ENCODE measurements at regions not wholly inside any gene's neighbourhood (a gene's known extent, or its start where the extent isn't known, plus 50 kb on each side); places are given as distances from the start of the nearest gene placed in this dataset.
"Not testable (repeated sequence)": the region's sequence is repeated elsewhere in the genome, so short reads cannot be mapped to it uniquely, and the experiment has no call there.

- DNase-seq = not testable (repeated sequence)
Observed at GRCh38 chr5:71822065-71822464, 103.0 kb downstream of the CARTPT start.

GRCh38 chr5:71825992-71826391 is 106.9 kb downstream of the CARTPT start:
- DNase-seq = no peak

- no peak for DNase-seq
Observed at GRCh38 chr5:71828291-71829040, 109.4 kb downstream of the CARTPT start.

- DNase-seq = no peak
Observed at GRCh38 chr5:71829206-71829605, 110.1 kb downstream of the CARTPT start.

- no peak for DNase-seq
Observed at GRCh38 chr5:71830681-71831539, 111.8 kb downstream of the CARTPT start.

GRCh38 chr5:71832812-71833715 is 114.0 kb downstream of the CARTPT start:
- DNase-seq = no peak

GRCh38 chr5:71834601-71835000 is 115.5 kb downstream of the CARTPT start:
- DNase-seq = no peak

- no peak for DNase-seq
Observed at GRCh38 chr5:71836084-71836483, 117.0 kb downstream of the CARTPT start.

GRCh38 chr5:71836559-71837112 is 117.6 kb downstream of the CARTPT start:
- no peak for DNase-seq

GRCh38 chr5:71838286-71838685 is 119.2 kb downstream of the CARTPT start:
- DNase-seq = no peak

GRCh38 chr5:71839096-71839884 is 120.2 kb downstream of the CARTPT start:
- DNase-seq = no peak

- DNase-seq = no peak
Observed at GRCh38 chr5:71841107-71841506, 122.0 kb downstream of the CARTPT start.

- no peak for DNase-seq
Observed at GRCh38 chr5:71843111-71843510, 124.0 kb downstream of the CARTPT start.

GRCh38 chr5:71844862-71845261 is 125.8 kb downstream of the CARTPT start:
- DNase-seq = no peak

- DNase-seq = no peak
Observed at GRCh38 chr5:71859515-71859914, 140.4 kb downstream of the CARTPT start.

- no peak for DNase-seq
Observed at GRCh38 chr5:71860048-71860447, 141.0 kb downstream of the CARTPT start.

GRCh38 chr5:71861682-71862081 is 142.6 kb downstream of the CARTPT start:
- DNase-seq = no peak

- DNase-seq = no peak
Observed at GRCh38 chr5:71862087-71862486, 143.0 kb downstream of the CARTPT start.

GRCh38 chr5:71862507-71863060 is 143.5 kb downstream of the CARTPT start:
- no peak for DNase-seq

- DNase-seq = no peak
Observed at GRCh38 chr5:71864730-71865601, 145.9 kb downstream of the CARTPT start.

All from left kidney (tissue), 1 donor.